H1 (cell line): ENCODE measurements at regions not wholly inside any gene's neighbourhood (a gene's known extent, or its start where the extent isn't known, plus 50 kb on each side); places are given as distances from the start of the nearest gene placed in this dataset.

ENCODE experiments used
- CTCF ChIA-PET: fragments of 300-600 bp; sonication (Branson Sonifier 250); formaldehyde crosslinking; loops from one replicate; lab custom pipeline; 2021; ENCODE audit not compliant: partially characterized antibody; lab: Charles Lee
- POLR2A ChIA-PET: fragments of 300-600 bp; sonication (Branson Sonifier 250); formaldehyde crosslinking; loops from one replicate; lab custom pipeline; 2021; ENCODE audit warnings: inconsistent platforms; ENCODE audit not compliant: partially characterized antibody; lab: Charles Lee
- DNase-seq, 2 experiments: peaks; one replicate each; pipeline versions ENCODE4 v3.0.0 to v3.0.0-alpha.2; 2010 to 2022; ENCODE audit warnings: low spot score in 2 of 2, low read depth in 1 of 2, mixed read lengths in 1 of 2
- FAIRE-seq: peaks from 2 replicates; lab custom pipeline; 2011; peaks lifted over from hg19 to GRCh38; lab: Jason Lieb, UNC
- H2AFZ ChIP-seq: 2 replicates; pipeline ENCODE4 v1.8.1; 2012; ENCODE audit warnings: low read length, inconsistent platforms
- H2AK5ac ChIP-seq: 2 replicates; pipeline ENCODE4 v1.6.1; 2013; ENCODE audit warnings: low read depth, low read length
- H2BK120ac ChIP-seq: replicated peaks from 2 replicates; pipeline ENCODE3; 2013; ENCODE audit warnings: low read depth, low read length, inconsistent platforms
- H2BK12ac ChIP-seq: 2 replicates; pipeline ENCODE4 v1.6.1; 2013; ENCODE audit warnings: low read depth, low read length
- H2BK15ac ChIP-seq: 2 replicates; pipeline ENCODE4 v1.6.1; 2013; ENCODE audit warnings: low read length
- H2BK20ac ChIP-seq: 2 replicates; pipeline ENCODE4 v1.6.1; 2013; ENCODE audit warnings: low read length
- H2BK5ac ChIP-seq: 2 replicates; pipeline ENCODE4 v1.6.1; 2013; ENCODE audit warnings: low read depth, low read length
- H3K14ac ChIP-seq: 2 replicates; pipeline ENCODE4 v1.6.1; 2013; ENCODE audit warnings: inconsistent platforms; ENCODE audit not compliant: insufficient read length
- H3K18ac ChIP-seq: 2 replicates; pipeline ENCODE4 v1.6.1; 2013; ENCODE audit warnings: low read length; ENCODE audit errors: extremely low read depth
- H3K23ac ChIP-seq: 2 replicates; pipeline ENCODE4 v1.6.1; 2013; ENCODE audit warnings: inconsistent platforms; ENCODE audit not compliant: insufficient read length
- H3K23me2 ChIP-seq: 2 replicates; pipeline ENCODE4 v1.6.1; 2013; ENCODE audit warnings: low read depth, low read length
- H3K27ac ChIP-seq: 2 replicates; pipeline ENCODE4 v1.6.1; 2011; ENCODE audit warnings: low read depth, low read length, inconsistent platforms
- H3K27me3 ChIP-seq, 4 experiments: replicated peaks in 1 of 4; 1 replicate in 1 of 4; 2 replicates in 3 of 4; pipeline versions ENCODE4 v1.6.1 to v1.8.1; 2011 to 2013; ENCODE audit warnings: low read length in 3 of 4, mild to moderate bottlenecking in 3 of 4, inconsistent platforms in 2 of 4, mixed read lengths in 2 of 4, moderate library complexity in 1 of 4; ENCODE audit not compliant: control insufficient read depth in 3 of 4, insufficient read depth in 3 of 4; ENCODE audit errors: extremely low read depth in 1 of 4
- H3K36me3 ChIP-seq, 4 experiments: 2 replicates each; pipeline versions ENCODE4 v1.6.1 to v1.8.1; 2011 to 2013; ENCODE audit warnings: mild to moderate bottlenecking in 4 of 4, low read length in 3 of 4, moderate library complexity in 2 of 4, control low read depth in 1 of 4, inconsistent platforms in 1 of 4; ENCODE audit not compliant: insufficient read depth in 4 of 4, control insufficient read depth in 2 of 4
- H3K4ac ChIP-seq: replicated peaks from 2 replicates; pipeline ENCODE3; 2013; ENCODE audit warnings: low read length, low read depth, mixed read lengths, inconsistent platforms; ENCODE audit not compliant: insufficient read length
- H3K4me1 ChIP-seq, 4 experiments: replicated peaks in 1 of 4; 1 replicate in 1 of 4; 2 replicates in 3 of 4; pipeline versions ENCODE4 v1.6.1 to v1.8.1; 2011 to 2013; ENCODE audit warnings: low read length in 3 of 4, inconsistent platforms in 2 of 4, mixed read lengths in 1 of 4; ENCODE audit not compliant: insufficient read depth in 4 of 4, control insufficient read depth in 3 of 4
- H3K4me2 ChIP-seq, 2 experiments: 2 replicates each; pipeline versions ENCODE4 v1.6.1 to v1.8.1; 2011 to 2013; ENCODE audit warnings: low read depth in 2 of 2, low read length in 2 of 2, control low read depth in 1 of 2, inconsistent platforms in 1 of 2, mild to moderate bottlenecking in 1 of 2; ENCODE audit not compliant: insufficient read depth in 1 of 2
- H3K4me3 ChIP-seq, 4 experiments: fragments of 200-600, 300-600 bp in 1 of 4; sonication (generic), shearing (Covaris generic), sonication (Bioruptor Twin) in 1 of 4; 2 replicates each; pipeline versions ENCODE4 v1.5.1 to v1.8.1; 2011 to 2016; ENCODE audit warnings: low read length in 4 of 4, low read depth in 3 of 4, control low read depth in 2 of 4, inconsistent platforms in 2 of 4, mild to moderate bottlenecking in 2 of 4, mixed read lengths in 1 of 4, moderate library complexity in 1 of 4; ENCODE audit not compliant: insufficient read depth in 2 of 4; ENCODE audit errors: extremely low read depth in 1 of 4
- H3K56ac ChIP-seq: replicated peaks from 2 replicates; pipeline ENCODE3; 2013; ENCODE audit warnings: low read depth, mild to moderate bottlenecking, mixed read lengths, low read length, inconsistent platforms; ENCODE audit not compliant: insufficient read length
- H3K79me1 ChIP-seq: 2 replicates; pipeline ENCODE4 v1.6.1; 2013; ENCODE audit warnings: low read depth, low read length, control low read depth
- H3K79me2 ChIP-seq, 2 experiments: 2 replicates each; pipeline versions ENCODE4 v1.6.1 to v1.8.1; 2012 to 2013; ENCODE audit warnings: low read length in 2 of 2, mild to moderate bottlenecking in 2 of 2, inconsistent platforms in 1 of 2; ENCODE audit not compliant: insufficient read depth in 2 of 2, control insufficient read depth in 1 of 2
- H3K9ac ChIP-seq, 4 experiments: replicated peaks in 1 of 4; 1 replicate in 1 of 4; 2 replicates in 3 of 4; pipeline versions ENCODE4 v1.6.1 to v1.8.1; 2011 to 2013; ENCODE audit warnings: low read depth in 3 of 4, low read length in 3 of 4, control low read depth in 2 of 4, mild to moderate bottlenecking in 2 of 4, moderate library complexity in 2 of 4, inconsistent platforms in 1 of 4; ENCODE audit errors: extremely low read depth in 1 of 4
- H3K9me3 ChIP-seq, 2 experiments: 2 replicates each; pipeline versions ENCODE4 v1.6.1 to v1.8.1; 2012 to 2013; ENCODE audit warnings: mild to moderate bottlenecking in 2 of 2, moderate library complexity in 2 of 2, control low read depth in 1 of 2, inconsistent platforms in 1 of 2, low read depth in 1 of 2, low read length in 1 of 2, mixed read lengths in 1 of 2; ENCODE audit not compliant: insufficient read depth in 2 of 2
- H4K20me1 ChIP-seq, 2 experiments: replicated peaks in 1 of 2; 2 replicates each; pipeline versions ENCODE3 to v1.8.1; 2011 to 2013; ENCODE audit warnings: inconsistent platforms in 2 of 2, low read length in 2 of 2, mild to moderate bottlenecking in 1 of 2; ENCODE audit not compliant: insufficient read depth in 2 of 2, control insufficient read depth in 1 of 2
- H4K5ac ChIP-seq: 2 replicates; pipeline ENCODE4 v1.6.1; 2013; ENCODE audit warnings: low read length, low read depth, mixed read lengths, inconsistent platforms; ENCODE audit not compliant: insufficient read length
- H4K8ac ChIP-seq: 2 replicates; pipeline ENCODE4 v1.8.0; 2013; ENCODE audit warnings: mild to moderate bottlenecking, moderate library complexity, low read length, inconsistent platforms; ENCODE audit not compliant: insufficient read depth; ENCODE audit errors: extremely low read depth
- H4K91ac ChIP-seq: replicated peaks from 2 replicates; pipeline ENCODE3; 2013; ENCODE audit warnings: low read length, mixed read lengths, inconsistent platforms; ENCODE audit not compliant: insufficient read length
- CBX5 ChIP-seq: fragments of 300-800, 300-1000 bp; sonication (generic); IDR thresholded peaks from 2 replicates; pipeline ENCODE4 v1.7.1; 2016; ENCODE audit warnings: antibody characterized with exemption, low read length, low read depth
- JUND ChIP-seq: IDR thresholded peaks from 2 replicates; pipeline ENCODE4 v1.6.1; 2011; ENCODE audit warnings: mild to moderate bottlenecking, improper control_type of control experiment, low read length
- KDM5A ChIP-seq: fragments of 200-600 bp; IDR thresholded peaks from 2 replicates; pipeline ENCODE4 v1.7.1; 2012; ENCODE audit warnings: mild to moderate bottlenecking, low read length, inconsistent platforms, mixed read lengths
- MAFK ChIP-seq: IDR thresholded peaks from 2 replicates; pipeline ENCODE4 v1.6.1; 2012; ENCODE audit warnings: low read depth, mild to moderate bottlenecking, improper control_type of control experiment, low read length
- MAX ChIP-seq: IDR thresholded peaks from 2 replicates; pipeline ENCODE4 v1.6.1; 2012; ENCODE audit warnings: inconsistent platforms
- NANOG ChIP-seq: IDR thresholded peaks from 2 replicates; pipeline ENCODE4 v1.6.1; 2011; ENCODE audit warnings: low read length, low read depth, mild to moderate bottlenecking, inconsistent platforms; ENCODE audit not compliant: insufficient read depth, poor library complexity, severe bottlenecking
- SUZ12 ChIP-seq: fragments of 200-600 bp; sonication (generic); IDR thresholded peaks from 2 replicates; pipeline ENCODE4 v1.6.1; 2012; ENCODE audit warnings: mild to moderate bottlenecking, inconsistent platforms, low read length, moderate library complexity, mixed read lengths
- TCF12 ChIP-seq: IDR thresholded peaks from 2 replicates; pipeline ENCODE4 v1.6.1; 2011; ENCODE audit warnings: low read depth, mild to moderate bottlenecking, low read length
- ZNF274 ChIP-seq: IDR thresholded peaks from 2 replicates; pipeline ENCODE4 v1.7.0; 2012; ENCODE audit warnings: low read length, borderline replicate concordance; ENCODE audit errors: extremely low read depth
- WGBS, 2 experiments: shearing (Covaris generic) in 1 of 2; methylation state at CpG; one replicate each; pipeline versions ENCODE4 v1.1.6 to v1.1.7; 2013 to 2015; ENCODE audit warnings: low lambda C conversion rate in 2 of 2, mixed read lengths in 2 of 2, inconsistent platforms in 1 of 2, low coverage in 1 of 2, missing lambda C conversion rate in 1 of 2; ENCODE audit not compliant: insufficient replicate concordance in 2 of 2, insufficient coverage in 1 of 2, insufficient read length in 1 of 2; ENCODE audit errors: extremely low coverage in 1 of 2, missing lambda C conversion rate in 1 of 2; 5-methylcytosine and 5-hydroxymethylcytosine counted together
- TF ChIP-seq, protein P1 (sequence below): IDR thresholded peaks from 2 replicates; pipeline ENCODE4 v1.6.1; 2012; ENCODE audit warnings: low read length, inconsistent platforms

DNA sequence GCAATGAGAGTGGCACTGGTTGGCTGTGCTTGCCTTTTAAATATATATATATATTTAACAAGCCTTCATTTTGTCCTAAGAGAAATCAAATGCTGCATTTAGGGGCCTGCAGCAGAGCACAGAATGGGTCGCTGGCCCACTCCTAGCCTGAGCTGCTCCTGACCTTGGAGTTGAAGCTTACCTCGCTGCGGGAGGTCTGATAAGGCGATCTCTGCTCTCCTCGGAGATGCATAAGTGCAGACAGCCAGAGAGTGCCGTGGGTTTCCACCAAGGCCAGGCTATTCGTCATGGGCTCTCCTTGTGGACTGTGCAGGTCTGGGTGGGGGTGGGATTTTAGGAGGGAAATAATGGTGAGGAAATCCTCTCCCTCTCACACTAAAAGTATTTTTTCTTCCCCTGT lies 99.5 kb upstream of the IKZF1 start:
- Histone ChIP-seq H3K14ac (no peak overlapping the region), H3K79me2 (no peaks in the 10 kb centered on the region), H2AK5ac (no peak overlapping the region), H4K20me1 (no peaks in the 10 kb centered on the region), H3K56ac (no peak overlapping the region), H4K91ac (no peak overlapping the region), H2BK120ac (no peak overlapping the region), H3K4me3 (no peak overlapping the region), H3K9ac (no peak overlapping the region), H3K4me2 (no peak overlapping the region), H4K5ac (no peak overlapping the region), H2BK20ac (no peak overlapping the region), H3K36me3 (no peaks in the 10 kb centered on the region), H4K8ac (no peak overlapping the region), H3K4me1 (no peaks in the 10 kb centered on the region), H3K4ac (no peak overlapping the region), H3K27ac (no peak overlapping the region), H3K9me3 (no peaks in the 10 kb centered on the region), H3K27me3 (no peaks in the 10 kb centered on the region; a peak in 1 of 7 replicates), H3K79me1 (no peaks in the 10 kb centered on the region), H2BK12ac (no peak overlapping the region), H2AFZ (no peak overlapping the region), H3K18ac (no peak overlapping the region), H2BK15ac (no peak overlapping the region), H3K23me2 (no peaks in the 10 kb centered on the region), H3K23ac (no peak overlapping the region), H2BK5ac (no peak overlapping the region)
- ChIA-PET CTCF (interaction anchor here (0.6 to 4.6 kb wide), 46 partner anchors 9 to 1409 kb away, joined by 3 to 99 read pairs (median 5); partner anchors contain the start of gene IKZF1), POLR2A (no interaction called here)
- TF ChIP-seq, protein P1, sequence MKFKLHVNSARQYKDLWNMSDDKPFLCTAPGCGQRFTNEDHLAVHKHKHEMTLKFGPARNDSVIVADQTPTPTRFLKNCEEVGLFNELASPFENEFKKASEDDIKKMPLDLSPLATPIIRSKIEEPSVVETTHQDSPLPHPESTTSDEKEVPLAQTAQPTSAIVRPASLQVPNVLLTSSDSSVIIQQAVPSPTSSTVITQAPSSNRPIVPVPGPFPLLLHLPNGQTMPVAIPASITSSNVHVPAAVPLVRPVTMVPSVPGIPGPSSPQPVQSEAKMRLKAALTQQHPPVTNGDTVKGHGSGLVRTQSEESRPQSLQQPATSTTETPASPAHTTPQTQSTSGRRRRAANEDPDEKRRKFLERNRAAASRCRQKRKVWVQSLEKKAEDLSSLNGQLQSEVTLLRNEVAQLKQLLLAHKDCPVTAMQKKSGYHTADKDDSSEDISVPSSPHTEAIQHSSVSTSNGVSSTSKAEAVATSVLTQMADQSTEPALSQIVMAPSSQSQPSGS, result no peak
- no peak for TF ChIP-seq NANOG
- TF ChIP-seq MAX, result no peak
- no peak for TF ChIP-seq KDM5A
- TF ChIP-seq TCF12, result no peak
- TF ChIP-seq ZNF274, result no peak
- TF ChIP-seq CBX5, result no peak
- TF ChIP-seq JUND, result no peak
- TF ChIP-seq MAFK, result no peak
- TF ChIP-seq SUZ12, result no peak
- 75% methylated on average over 7 of the region's 7 CpGs; no CpG with 5 or more reads in 1 of the 2 experiments for WGBS, 2 experiments
- FAIRE-seq, result no peak
- DNase-seq, result no peak
